DMS153 treated with DMSO at 0.1 percent for 48 hours (cell line): ENCODE measurements at regions not wholly inside any gene's neighbourhood (a gene's known extent, or its start where the extent isn't known, plus 50 kb on each side); places are given as distances from the start of the nearest gene placed in this dataset.

Source experiments
- DNase-seq: peaks from one replicate; lab custom pipeline; 2025; ENCODE audit not compliant: unreplicated experiment; lab: John Stamatoyannopoulos, UW

DNA sequence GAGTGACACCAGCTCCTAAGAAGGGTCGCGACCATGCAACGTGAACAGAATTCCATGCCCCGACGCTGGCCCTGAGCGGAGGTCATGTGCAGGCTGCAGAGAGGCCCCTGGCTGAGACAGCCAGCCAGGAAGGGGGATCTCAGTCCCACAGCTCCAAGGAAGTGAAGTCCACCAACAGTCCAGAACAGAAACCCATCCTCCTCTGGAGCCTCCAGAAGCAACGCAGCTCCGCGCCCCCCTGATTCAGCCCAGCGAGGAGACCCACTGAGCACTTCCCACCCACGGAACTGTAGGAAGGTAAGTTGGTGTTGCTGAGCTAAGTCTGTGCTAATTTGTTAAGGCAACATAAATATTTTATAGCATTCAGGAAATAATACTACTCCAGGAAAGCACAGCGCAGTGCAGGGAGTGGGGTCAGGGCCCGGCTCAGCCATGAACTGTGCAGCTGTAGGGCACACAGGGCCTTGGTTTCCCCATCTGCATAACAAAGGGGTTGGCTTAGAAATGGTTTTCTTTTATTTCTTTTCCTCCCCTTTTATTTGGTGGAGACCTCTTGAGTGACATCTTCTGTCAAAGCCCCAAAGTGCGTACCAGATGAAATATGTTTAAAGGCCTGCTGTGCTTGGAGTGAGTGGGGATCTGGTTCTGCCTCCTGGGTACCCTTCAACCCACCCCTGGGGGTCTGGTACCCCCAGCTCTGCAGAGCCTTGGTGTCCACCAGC lies 241.1 kb upstream of the PMEPA1 start:
- DNase-seq, result no peak

- no peak for DNase-seq
Measured at GRCh38 chr20:57948180-57948955, 238.6 kb upstream of the PMEPA1 start.

GRCh38 chr20:57947421-57948179 lies 237.8 kb upstream of the PMEPA1 start:
- no peak for DNase-seq

DNA sequence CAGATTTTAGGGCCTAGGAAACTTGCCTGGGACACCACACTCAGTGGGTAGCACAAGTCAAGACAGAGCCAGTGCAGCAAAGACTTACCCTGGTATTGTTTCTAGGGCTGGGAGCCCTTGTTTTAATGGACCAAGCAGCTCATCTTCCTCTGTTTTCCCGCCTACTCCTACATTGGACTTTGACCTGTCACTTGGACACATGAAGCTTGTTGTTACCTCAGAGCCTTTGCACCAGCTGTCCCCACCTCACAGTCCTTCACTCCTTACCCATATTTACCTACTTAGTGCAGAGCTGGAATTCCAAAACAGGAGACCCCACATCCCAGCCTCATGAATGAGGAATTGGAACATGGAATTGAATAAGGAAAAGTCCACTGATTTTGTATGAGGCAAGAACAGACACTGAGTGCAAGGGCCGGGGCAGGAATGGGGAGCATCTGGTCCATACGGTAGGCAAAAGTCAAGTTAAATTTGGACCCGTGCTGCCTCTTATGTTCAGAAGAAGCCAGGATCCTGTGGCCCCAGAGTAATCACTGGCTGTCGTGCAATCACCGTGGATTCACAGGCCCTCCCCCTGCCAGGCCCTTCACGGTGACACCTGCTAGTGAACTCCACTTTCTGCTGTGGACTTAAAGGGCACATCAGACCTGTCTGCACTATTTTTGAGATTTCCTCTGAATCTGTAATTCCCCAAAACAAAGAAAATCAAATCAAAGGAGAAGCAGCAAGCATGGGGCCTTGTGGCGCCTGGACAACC lies 236.9 kb upstream of the PMEPA1 start:
- DNase-seq, result no peak

GRCh38 chr20:57944988-57945387 lies 235.2 kb upstream of the PMEPA1 start:
- DNase-seq, result no peak

DNA sequence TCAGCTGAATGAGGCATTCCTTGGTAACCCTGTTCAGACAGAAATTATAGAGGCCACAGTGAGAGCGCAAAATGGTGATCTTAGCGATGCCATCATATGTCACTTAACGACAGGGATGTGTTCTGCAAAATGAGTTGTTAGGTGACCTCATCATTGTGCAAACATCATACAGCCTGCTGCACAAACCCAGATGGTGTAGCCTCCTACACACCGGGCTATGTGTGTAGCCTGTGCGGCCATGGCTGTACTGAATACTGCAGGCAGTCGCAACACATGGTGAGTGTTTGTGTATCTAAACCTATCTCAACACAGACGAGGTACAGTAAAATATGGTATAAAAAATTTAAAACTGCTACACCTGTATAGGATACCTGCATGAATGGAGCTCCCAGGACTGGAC lies 234.1 kb upstream of the PMEPA1 start:
- DNase-seq, result peak; percentile 7

- DNase-seq, result no peak
Measured at GRCh38 chr20:57943291-57943690, 233.5 kb upstream of the PMEPA1 start.

- peak; percentile 60 for DNase-seq
Measured at GRCh38 chr20:57941604-57942381, 232.0 kb upstream of the PMEPA1 start.

DNA sequence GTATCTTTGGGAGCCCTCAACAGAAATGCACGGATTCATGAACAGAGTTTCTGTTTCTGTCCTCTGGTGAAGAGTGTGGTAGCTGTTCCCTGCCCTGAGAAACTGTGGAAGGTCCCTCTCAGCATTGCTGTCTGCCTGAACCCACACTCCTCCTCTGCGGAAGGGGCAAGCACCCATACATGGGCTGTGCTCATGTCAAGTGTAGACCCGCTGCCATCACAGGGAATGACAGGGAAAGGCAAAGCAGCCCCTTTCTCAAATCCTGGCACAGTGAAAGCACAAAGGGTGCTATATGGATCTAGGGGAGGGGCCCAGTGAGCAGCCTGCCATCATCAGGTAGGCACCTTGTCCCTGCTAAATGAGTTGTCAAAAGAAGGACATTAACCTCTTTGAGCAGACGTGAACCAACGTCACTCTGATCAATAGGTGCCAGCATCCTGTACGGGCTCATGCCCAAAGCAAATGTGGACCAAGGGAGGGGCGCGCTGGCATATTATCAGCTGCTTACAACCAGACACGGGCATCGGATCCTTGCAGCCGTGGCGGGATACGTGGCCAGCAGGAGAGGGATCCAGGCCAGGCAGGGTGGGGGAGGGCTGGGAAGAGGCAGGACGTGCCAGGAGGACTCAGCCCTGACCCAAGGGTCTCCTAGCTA lies 231.2 kb upstream of the PMEPA1 start:
- DNase-seq, result peak; percentile 56

GRCh38 chr20:57940376-57940775 lies 230.6 kb upstream of the PMEPA1 start:
- DNase-seq, result no peak

GRCh38 chr20:57939499-57939898 lies 229.7 kb upstream of the PMEPA1 start:
- no peak for DNase-seq

GRCh38 chr20:57938158-57939108 lies 228.6 kb upstream of the PMEPA1 start:
- no peak for DNase-seq

GRCh38 chr20:57936636-57937385 lies 227.0 kb upstream of the PMEPA1 start:
- no peak for DNase-seq

GRCh38 chr20:57934913-57935312 lies 225.1 kb upstream of the PMEPA1 start:
- DNase-seq, result no peak

DNA sequence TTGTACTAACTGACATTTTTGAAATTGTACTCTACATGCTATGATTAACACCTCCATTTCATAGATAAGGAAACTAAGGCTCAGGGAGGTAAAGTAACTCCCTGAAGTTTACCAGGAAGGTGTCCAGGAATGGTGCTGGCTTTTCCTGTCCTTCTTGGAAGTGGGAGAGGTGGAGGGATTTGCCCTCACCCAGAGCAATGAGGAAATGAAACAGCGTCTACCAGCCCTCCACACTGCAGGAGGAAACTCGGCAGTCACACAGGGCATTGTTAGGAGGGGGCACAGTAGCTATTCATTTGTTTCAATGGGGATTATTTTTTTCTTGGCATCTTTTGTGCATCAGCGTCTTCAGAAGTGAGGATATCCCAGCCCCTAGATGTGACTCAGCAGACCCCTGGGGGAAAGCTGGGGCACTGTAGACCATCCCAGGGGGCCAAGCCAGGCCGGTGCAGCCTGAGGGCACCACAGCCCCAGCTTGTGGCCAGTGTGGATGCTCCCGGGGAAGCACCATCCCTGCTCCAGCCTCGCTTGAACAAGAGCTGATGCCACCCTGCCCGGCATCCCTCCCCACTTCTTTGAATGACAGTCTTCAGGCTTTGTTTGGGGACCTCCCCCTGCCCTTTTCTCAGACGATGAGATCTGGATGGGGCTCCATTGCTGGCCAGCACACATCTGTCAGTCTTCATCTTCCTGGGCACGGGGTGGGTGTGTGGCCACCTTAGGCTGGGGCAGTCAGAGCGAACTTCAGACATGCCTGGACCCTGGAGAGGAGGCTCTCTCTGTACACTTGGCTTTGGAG lies 224.4 kb upstream of the PMEPA1 start:
- no peak for DNase-seq

DNA sequence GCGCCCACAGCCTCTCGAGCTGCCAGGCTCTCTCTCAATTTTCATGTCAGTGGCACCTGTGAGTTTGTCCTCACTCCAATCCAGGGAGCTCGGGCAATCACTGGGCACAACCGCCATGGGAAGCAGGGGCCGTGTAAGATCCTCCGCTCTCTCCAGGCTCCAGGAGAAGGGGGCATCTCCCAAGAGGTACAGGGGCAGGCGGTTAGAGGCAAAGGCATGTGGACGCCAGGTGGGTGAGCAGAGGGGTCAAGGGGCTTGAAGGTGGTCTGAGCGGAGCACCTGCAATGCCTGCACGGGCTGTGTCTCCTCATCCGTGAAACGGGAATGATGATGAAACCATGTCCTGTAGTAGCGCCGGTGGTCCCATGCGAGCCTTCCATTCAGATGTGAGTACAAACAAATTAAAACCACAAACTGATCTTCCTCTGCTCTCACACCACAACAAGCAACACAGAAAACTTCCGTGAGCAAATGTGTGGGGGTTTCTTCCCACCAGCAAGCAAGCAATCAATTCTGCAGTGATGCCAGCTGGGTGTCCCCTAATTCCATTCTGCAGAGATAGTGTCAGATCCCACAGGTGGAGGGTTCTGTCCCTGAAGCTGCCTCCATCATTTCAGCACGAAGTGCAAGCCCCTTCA lies 222.5 kb upstream of the PMEPA1 start:
- DNase-seq, result no peak

DNA sequence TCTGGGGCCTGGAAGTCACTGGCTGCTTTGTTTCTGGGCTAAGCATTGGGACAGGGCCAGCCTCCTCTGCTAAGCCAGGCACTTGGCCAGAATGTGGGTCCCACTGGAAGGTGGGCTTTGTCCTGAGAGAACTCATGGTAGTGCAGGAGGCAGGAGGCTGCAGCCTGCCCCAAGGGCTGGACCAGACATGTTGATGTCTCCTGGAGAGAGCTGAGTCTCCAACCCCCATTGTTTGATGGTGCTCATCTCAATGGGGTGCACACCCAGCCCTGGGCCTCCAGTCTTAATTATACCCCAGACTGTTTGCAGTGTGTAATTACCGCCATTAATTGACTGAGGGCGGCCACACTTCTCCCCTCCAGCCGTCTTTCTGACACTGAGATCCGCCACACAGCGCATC lies 220.5 kb upstream of the PMEPA1 start:
- peak; percentile 72 for DNase-seq
